Heart right ventricle (tissue), 16 donors: ENCODE measurements at regions not wholly inside any gene's neighbourhood (a gene's known extent, or its start where the extent isn't known, plus 50 kb on each side); places are given as distances from the start of the nearest gene placed in this dataset.
"Not testable (repeated sequence)": the region's sequence is repeated elsewhere in the genome, so short reads cannot be mapped to it uniquely, and the experiment has no call there.

Experiments
- ATAC-seq, 8 donors: fragments of 200-7000 bp; cut with Tn5 transposase; one replicate each; pipeline ENCODE4 v1.9.1; 2020; ENCODE audit warnings: mild to moderate bottlenecking in 8 of 8, moderate library complexity in 8 of 8, moderate number of reproducible peaks in 1 of 8
- DNase-seq, 2 donors: peaks; one replicate each; pipeline ENCODE4 v3.0.0-alpha.2; 2020
- H3K27ac ChIP-seq, 10 donors: fragments of 200-600 bp; sonication (generic) in 2 of 10; one replicate each; pipeline versions ENCODE4 v1.5.0 to v1.8.0; 2020 to 2022; ENCODE audit warnings: mild to moderate bottlenecking in 3 of 10
- H3K27me3 ChIP-seq, 7 donors: fragments of 200-600 bp; one replicate each; pipeline ENCODE4 v1.8.0; 2021 to 2022; ENCODE audit warnings: mild to moderate bottlenecking in 2 of 7
- H3K36me3 ChIP-seq, 9 donors: fragments of 200-600 bp; sonication (generic) in 1 of 9; one replicate each; pipeline versions ENCODE4 v1.5.0 to v1.8.0; 2020 to 2022; ENCODE audit warnings: mild to moderate bottlenecking in 2 of 9
- H3K4me1 ChIP-seq, 9 donors: fragments of 200-600 bp; sonication (generic) in 1 of 9; one replicate each; pipeline versions ENCODE4 v1.5.0 to v1.8.0; 2020 to 2022; ENCODE audit warnings: mild to moderate bottlenecking in 4 of 9
- H3K4me3 ChIP-seq, 10 donors: fragments of 200-600 bp; sonication (generic) in 2 of 10; one replicate each; pipeline versions ENCODE4 v1.5.0 to v1.8.0; 2020 to 2022; ENCODE audit warnings: mild to moderate bottlenecking in 7 of 10, moderate library complexity in 2 of 10
- H3K9me3 ChIP-seq, 11 donors: fragments of 200-600 bp in 10 of 11; sonication (generic) in 2 of 11; one replicate each; pipeline versions ENCODE4 v1.5.0 to v1.8.0; 2013 to 2022; ENCODE audit warnings: mild to moderate bottlenecking in 2 of 11, control low read depth in 1 of 11, moderate library complexity in 1 of 11
- CTCF ChIP-seq, 9 donors: fragments of 200-600 bp; sonication (generic) in 2 of 9; IDR thresholded peaks; one replicate each; pipeline versions ENCODE4 v1.5.0 to v1.8.0; 2021 to 2022; ENCODE audit warnings: antibody characterized with exemption in 9 of 9, mild to moderate bottlenecking in 5 of 9, moderate library complexity in 1 of 9
- WGBS, 2 donors: extraction: QIAGEN DNeasy Blood & Tissue Kit; methylation state at CpG; one replicate each; pipeline ENCODE4 v1.1.7; 2013; ENCODE audit warnings: inconsistent platforms in 1 of 2; 5-methylcytosine and 5-hydroxymethylcytosine counted together
- intact Hi-C, 10 donors: fragments of 100-400 bp; cut with DNase I; formaldehyde crosslinking; loops; one replicate each; pipeline versions ENCODE4 v1.11.1 to v1.14.2; 2022
- donor health status: Arrhythmogenic right ventricular cardiomyopathy.
- donor health status: ischemic (EF 13 %, LVEDD 7.1; RV severe dilation, severe dysfunction).
- donor health status: healthy with polysubstance abuse.
- donor health status: DM: no; HTN: yes; CAD: no.
- donor health status: DM: no; HTN: no; CAD: no.
- donor health status: ischemic (EF 25% LVEDD 6.9; RV normal size, moderate dysfunction).
- donor health status: ischemic (EF 25% LVEDD 5.7; RV mildly dilated, moderate dysfunction).
- donor health status: healthy.
- donor health status: DM: yes; HTN: yes; CAD: no.
- donor health status: Ischemic cardiomyopathy.
- donor health status: ischemic (EF 35%, LVEDD 5.7; RV mildly dilated, moderate dysfunction).
- donor health status: nonischemic (EF 11% LVEDD 7.7; RV severe dilation, severe dysfunction).
- donor health status: DM: yes; HTN: yes; CAD: no.
- donor health status: PGD.
- donor health status: ischemic (EF 29% LVEDD 5.4; RV normal size, mild dysfunction).
- donor health status: nonischemic (EF 23%, LVEDD 6.1; RV moderate dilation, normal function).

- peak in 3 of 8 donors; percentile 38 to 91 (median 45) for ATAC-seq
- intact Hi-C loops = no loop called here
These were observed 76.4 kb upstream of the MARK1 start for GRCh38 chr1:220451532-220451931.

GRCh38 chr1:220450927-220451326, 77.0 kb upstream of the MARK1 start:
- ATAC-seq (no peak), DNase-seq (no peak)
- Histone ChIP-seq H3K36me3 (no peaks in the 10 kb centered on the region), H3K9me3 (no peaks in the 10 kb centered on the region), H3K4me1 (peaks cover 0 to 10% (median 0%) of the 10 kb centered on the region in 9 donors), H3K27me3 (no peaks in the 10 kb centered on the region), H3K27ac (no peak overlapping the region), H3K4me3 (no peak overlapping the region)
- intact Hi-C loops = no loop called here
- WGBS, 2 donors = 63 to 89% methylated on average over 2 of the region's 2 CpGs
- TF ChIP-seq CTCF (IDR thresholded peaks at IDR 0.05) = no peak

More at GRCh38 chr1:220451532-220451931, 76.4 kb upstream of the MARK1 start:
- no peak overlapping the region for H3K4me3 ChIP-seq
- H3K27me3 ChIP-seq = no peaks in the 10 kb centered on the region
- DNase-seq = no peak
- no peak for TF ChIP-seq CTCF (IDR thresholded peaks at IDR 0.05)
- peaks cover 0 to 10% (median 0%) of the 10 kb centered on the region in 9 donors for H3K4me1 ChIP-seq
- H3K27ac ChIP-seq = no peak overlapping the region
- H3K36me3 ChIP-seq = no peaks in the 10 kb centered on the region
- 19 to 30% methylated on average over 4 of the region's 4 CpGs for WGBS, 2 donors
- H3K9me3 ChIP-seq = no peaks in the 10 kb centered on the region

- intact Hi-C loops = no loop called here
- 73 to 83% methylated on average over 4 of the region's 4 CpGs for WGBS, 2 donors
- TF ChIP-seq CTCF (IDR thresholded peaks at IDR 0.05) = no peak
These were observed 79.7 kb upstream of the MARK1 start for GRCh38 chr1:220448217-220448616.

GRCh38 chr1:220444586-220444985, 83.3 kb upstream of the MARK1 start:
- peaks cover 0 to 13% (median 0%) of the 10 kb centered on the region in 11 donors for H3K9me3 ChIP-seq
- ATAC-seq, intact Hi-C loops, DNase-seq, H3K4me3 ChIP-seq, H3K27me3 ChIP-seq, H3K27ac ChIP-seq, H3K36me3 ChIP-seq, H3K4me1 ChIP-seq: not testable (repeated sequence)
- 46 to 47% methylated on average over 3 of the region's 3 CpGs for WGBS, 2 donors

More at GRCh38 chr1:220448217-220448616, 79.7 kb upstream of the MARK1 start:
- Histone ChIP-seq H3K4me3 (no peak overlapping the region), H3K4me1 (peaks cover 0 to 10% (median 0%) of the 10 kb centered on the region in 9 donors), H3K27ac (no peak overlapping the region), H3K9me3 (peaks cover 0 to 13% (median 0%) of the 10 kb centered on the region in 11 donors), H3K27me3 (no peaks in the 10 kb centered on the region), H3K36me3 (no peaks in the 10 kb centered on the region)
- ATAC-seq (no peak), DNase-seq (no peak)

GRCh38 chr1:220441211-220441610, 86.7 kb upstream of the MARK1 start:
- ATAC-seq = no peak
- no peak for TF ChIP-seq CTCF (IDR thresholded peaks at IDR 0.05)
- intact Hi-C loops = no loop called here

More at GRCh38 chr1:220441211-220441610, 86.7 kb upstream of the MARK1 start:
- H3K36me3 ChIP-seq = no peaks in the 10 kb centered on the region
- H3K4me3 ChIP-seq = no peak overlapping the region
- H3K9me3 ChIP-seq = peaks cover 0 to 13% (median 0%) of the 10 kb centered on the region in 11 donors
- no peaks in the 10 kb centered on the region for H3K4me1 ChIP-seq
- DNase-seq = no peak
- 55 to 68% methylated on average over 3 of the region's 3 CpGs for WGBS, 2 donors
- no peaks in the 10 kb centered on the region for H3K27me3 ChIP-seq
- H3K27ac ChIP-seq = no peak overlapping the region
